H9 (cell line): ENCODE measurements at regions not wholly inside any gene's neighbourhood (a gene's known extent, or its start where the extent isn't known, plus 50 kb on each side); places are given as distances from the start of the nearest gene placed in this dataset.
A peak's percentile ranks its signal among the peaks of the same experiment; 100 is the strongest.

Experiments used
- DNase-seq: peaks from one replicate; pipeline ENCODE4 v3.0.0-alpha.2; 2017
- H2AFZ ChIP-seq: one replicate; pipeline ENCODE4 v1.6.1; 2013; ENCODE audit warnings: mild to moderate bottlenecking, low read length, control low read depth, moderate library complexity
- H2AK5ac ChIP-seq: 2 replicates; pipeline ENCODE4 v1.6.1; 2013; ENCODE audit warnings: low read length, control low read depth, mixed read lengths; ENCODE audit not compliant: insufficient read length
- H2BK120ac ChIP-seq: one replicate; pipeline ENCODE4 v1.6.1; 2013; ENCODE audit warnings: low read depth, mild to moderate bottlenecking, low read length, control low read depth, inconsistent platforms; ENCODE audit not compliant: poor library complexity, severe bottlenecking
- H2BK12ac ChIP-seq: 2 replicates; pipeline ENCODE4 v1.6.1; 2013; ENCODE audit warnings: low read length, control low read depth, mixed read lengths, low read depth; ENCODE audit not compliant: insufficient read length
- H2BK15ac ChIP-seq: 2 replicates; pipeline ENCODE4 v1.6.1; 2013; ENCODE audit warnings: low read depth, low read length, control low read depth
- H2BK20ac ChIP-seq: one replicate; pipeline ENCODE4 v1.6.1; 2013; ENCODE audit warnings: low read depth, mild to moderate bottlenecking, low read length, control low read depth, inconsistent platforms; ENCODE audit not compliant: poor library complexity, severe bottlenecking
- H2BK5ac ChIP-seq: 2 replicates; pipeline ENCODE4 v1.6.1; 2013; ENCODE audit warnings: low read length, control low read depth, mixed read lengths; ENCODE audit not compliant: insufficient read length
- H3K14ac ChIP-seq: 2 replicates; pipeline ENCODE4 v1.6.1; 2013; ENCODE audit warnings: low read length, control low read depth; ENCODE audit not compliant: insufficient read depth
- H3K18ac ChIP-seq: 2 replicates; pipeline ENCODE4 v1.6.1; 2013; ENCODE audit warnings: low read depth, mild to moderate bottlenecking, mixed read lengths, low read length, control low read depth; ENCODE audit not compliant: insufficient read length
- H3K23ac ChIP-seq: 2 replicates; pipeline ENCODE4 v1.6.1; 2013; ENCODE audit warnings: low read length, control low read depth, mixed read lengths, low read depth; ENCODE audit not compliant: insufficient read length
- H3K23me2 ChIP-seq: 2 replicates; pipeline ENCODE4 v1.6.1; 2013; ENCODE audit warnings: low read depth, mild to moderate bottlenecking, mixed read lengths, low read length, control low read depth; ENCODE audit not compliant: insufficient read length, poor library complexity, severe bottlenecking
- H3K27ac ChIP-seq: 2 replicates; pipeline ENCODE4 v1.5.1; 2013; ENCODE audit warnings: low read length, control low read depth, mixed read lengths, low read depth; ENCODE audit not compliant: insufficient read length
- H3K27me3 ChIP-seq: 2 replicates; pipeline ENCODE4 v1.6.1; 2013; ENCODE audit warnings: low read length, control low read depth, inconsistent platforms; ENCODE audit not compliant: insufficient read depth
- H3K4ac ChIP-seq: 2 replicates; pipeline ENCODE4 v1.6.1; 2013; ENCODE audit warnings: low read depth, mild to moderate bottlenecking, control low read depth, inconsistent platforms, low read length, moderate library complexity
- H3K4me1 ChIP-seq: 2 replicates; pipeline ENCODE4 v1.6.1; 2013; ENCODE audit warnings: low read length, control low read depth, inconsistent platforms; ENCODE audit not compliant: insufficient read depth
- H3K4me2 ChIP-seq: 2 replicates; pipeline ENCODE4 v1.6.1; 2013; ENCODE audit warnings: low read length, control low read depth, mixed read lengths; ENCODE audit not compliant: insufficient read length, insufficient read depth
- H3K56ac ChIP-seq: 2 replicates; pipeline ENCODE4 v1.6.1; 2013; ENCODE audit warnings: low read depth, mild to moderate bottlenecking, mixed read lengths, low read length, control low read depth; ENCODE audit not compliant: insufficient read length
- H3K79me1 ChIP-seq: 2 replicates; pipeline ENCODE4 v1.6.1; 2013; ENCODE audit warnings: low read depth, mild to moderate bottlenecking, moderate library complexity, low read length, control low read depth, inconsistent platforms; ENCODE audit not compliant: insufficient read depth, poor library complexity, severe bottlenecking
- H3K79me2 ChIP-seq: 2 replicates; pipeline ENCODE4 v1.6.1; 2013; ENCODE audit warnings: low read length, control low read depth, inconsistent platforms; ENCODE audit not compliant: insufficient read depth
- H3K9ac ChIP-seq: 2 replicates; pipeline ENCODE4 v1.6.1; 2013; ENCODE audit warnings: low read length, control low read depth, mixed read lengths; ENCODE audit not compliant: insufficient read length; ENCODE audit errors: extremely low read depth
- H3K9me3 ChIP-seq: one replicate; pipeline ENCODE4 v1.6.1; 2013; ENCODE audit warnings: low read depth, low read length, inconsistent platforms; ENCODE audit not compliant: control insufficient read depth
- H3T11ph ChIP-seq: one replicate; pipeline ENCODE4 v1.6.1; 2013; ENCODE audit warnings: mild to moderate bottlenecking, low read length, control low read depth, inconsistent platforms
- H4K20me1 ChIP-seq: one replicate; pipeline ENCODE4 v1.6.1; 2013; ENCODE audit not compliant: control insufficient read depth, insufficient read length, insufficient read depth
- H4K5ac ChIP-seq: 2 replicates; pipeline ENCODE4 v1.6.1; 2013; ENCODE audit warnings: low read depth, mild to moderate bottlenecking, mixed read lengths, low read length, control low read depth; ENCODE audit not compliant: insufficient read length
- H4K8ac ChIP-seq: replicated peaks from 2 replicates; pipeline ENCODE4 v1.6.1; 2013; ENCODE audit warnings: low read length, control low read depth, mixed read lengths, low read depth; ENCODE audit not compliant: insufficient read length
- H4K91ac ChIP-seq: 2 replicates; pipeline ENCODE4 v1.6.1; 2013; ENCODE audit warnings: low read depth, mild to moderate bottlenecking, moderate library complexity, mixed read lengths, low read length, control low read depth; ENCODE audit not compliant: insufficient read length
- H3K27ac Mint-ChIP-seq, 3 experiments: 2 replicates in 2 of 3; 3 replicates in 1 of 3; pipeline ENCODE4 v1.8.0; 2020 to 2021; ENCODE audit warnings: mixed read lengths in 3 of 3, mild to moderate bottlenecking in 1 of 3, moderate library complexity in 1 of 3
- H3K27me3 Mint-ChIP-seq: 2 replicates; pipeline ENCODE4 v1.8.0; 2021; ENCODE audit warnings: low read depth, mild to moderate bottlenecking, moderate library complexity, mixed read lengths
- H3K36me3 Mint-ChIP-seq, 3 experiments: 2 replicates in 2 of 3; 3 replicates in 1 of 3; pipeline ENCODE4 v1.8.0; 2020 to 2021; ENCODE audit warnings: low read depth in 3 of 3, mixed read lengths in 3 of 3; ENCODE audit not compliant: insufficient read depth in 1 of 3
- H3K4me1 Mint-ChIP-seq, 2 experiments: 2 replicates each; pipeline ENCODE4 v1.8.0; 2020; ENCODE audit warnings: mixed read lengths in 2 of 2
- H3K4me3 Mint-ChIP-seq, 2 experiments: 2 replicates in 1 of 2; 3 replicates in 1 of 2; pipeline ENCODE4 v1.8.0; 2020 to 2021; ENCODE audit warnings: mild to moderate bottlenecking in 2 of 2, mixed read lengths in 2 of 2, moderate library complexity in 1 of 2
- H3K9me3 Mint-ChIP-seq, 2 experiments: 2 replicates in 1 of 2; 3 replicates in 1 of 2; pipeline ENCODE4 v1.8.0; 2020; ENCODE audit warnings: mild to moderate bottlenecking in 2 of 2, mixed read lengths in 2 of 2, moderate library complexity in 1 of 2
- WGBS: extraction: QIAGEN DNeasy Blood & Tissue Kit; methylation state at CpG from one replicate; pipeline ENCODE4 v1.1.7; 2013; ENCODE audit warnings: missing lambda C conversion rate, low lambda C conversion rate, mixed read lengths; ENCODE audit not compliant: insufficient read length; ENCODE audit errors: extremely low coverage; 5-methylcytosine and 5-hydroxymethylcytosine counted together
- TF ChIP-seq, protein P1 (sequence below): fragments of 200-600 bp; sonication (generic); conservative IDR thresholded peaks from 3 replicates; pipeline ENCODE4 v1.8.0; 2021; ENCODE audit warnings: antibody characterized with exemption, mild to moderate bottlenecking

DNA sequence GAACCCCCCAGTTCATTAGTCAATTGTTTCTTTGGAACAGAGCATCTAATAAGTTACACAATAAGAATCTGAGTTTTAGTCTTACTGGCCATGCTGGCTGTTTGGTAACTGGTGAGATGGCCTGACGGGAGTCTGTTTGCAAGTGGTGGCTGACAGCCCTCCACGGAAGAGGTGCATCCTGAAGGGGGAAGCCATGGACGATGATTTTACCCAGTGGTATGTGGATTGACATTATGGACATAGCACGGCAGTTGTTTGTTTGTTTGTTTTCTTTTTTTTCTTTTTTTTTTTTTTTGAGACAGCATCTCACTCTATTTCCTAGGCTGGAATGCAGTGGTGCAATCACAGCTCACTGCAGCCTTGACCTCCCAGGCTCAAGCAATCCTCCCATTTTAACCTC lies 156.0 kb downstream of the RPLP1 start:
- H3T11ph ChIP-seq = no peak overlapping the region
- H3K9ac ChIP-seq = no peak overlapping the region
- no peak overlapping the region for H3K18ac ChIP-seq
- no peak overlapping the region for H4K91ac ChIP-seq
- H3K79me1 ChIP-seq = no peaks in the 10 kb centered on the region
- H3K4ac ChIP-seq = no peak overlapping the region
- no peak overlapping the region for H2BK5ac ChIP-seq
- H2BK12ac ChIP-seq = no peak overlapping the region
- Mint-ChIP-seq H3K36me3 (no peaks in the 10 kb centered on the region), H3K4me1 (peaks cover 10 to 15% of the 10 kb centered on the region in 2 experiments), H3K4me3 (no peak overlapping the region), H3K27me3 (no peaks in the 10 kb centered on the region; the same call in none of the 2 replicates), H3K9me3 (no peaks in the 10 kb centered on the region; a peak in 1 of 5 replicates), H3K27ac (peak overlapping the region in 1 of 3 experiments; percentile 23; a peak in 2 of 7 replicates)
- H2BK15ac ChIP-seq = no peak overlapping the region
- no peaks in the 10 kb centered on the region for H3K9me3 ChIP-seq
- H3K23me2 ChIP-seq = no peaks in the 10 kb centered on the region
- H3K56ac ChIP-seq = no peak overlapping the region
- H3K27ac ChIP-seq = no peak overlapping the region
- H3K4me2 ChIP-seq = no peak overlapping the region
- WGBS = no CpG with 5 or more reads among the region's 4 CpGs
- H2BK20ac ChIP-seq = no peak overlapping the region
- H3K4me1 ChIP-seq = no peaks in the 10 kb centered on the region
- TF ChIP-seq, protein P1, sequence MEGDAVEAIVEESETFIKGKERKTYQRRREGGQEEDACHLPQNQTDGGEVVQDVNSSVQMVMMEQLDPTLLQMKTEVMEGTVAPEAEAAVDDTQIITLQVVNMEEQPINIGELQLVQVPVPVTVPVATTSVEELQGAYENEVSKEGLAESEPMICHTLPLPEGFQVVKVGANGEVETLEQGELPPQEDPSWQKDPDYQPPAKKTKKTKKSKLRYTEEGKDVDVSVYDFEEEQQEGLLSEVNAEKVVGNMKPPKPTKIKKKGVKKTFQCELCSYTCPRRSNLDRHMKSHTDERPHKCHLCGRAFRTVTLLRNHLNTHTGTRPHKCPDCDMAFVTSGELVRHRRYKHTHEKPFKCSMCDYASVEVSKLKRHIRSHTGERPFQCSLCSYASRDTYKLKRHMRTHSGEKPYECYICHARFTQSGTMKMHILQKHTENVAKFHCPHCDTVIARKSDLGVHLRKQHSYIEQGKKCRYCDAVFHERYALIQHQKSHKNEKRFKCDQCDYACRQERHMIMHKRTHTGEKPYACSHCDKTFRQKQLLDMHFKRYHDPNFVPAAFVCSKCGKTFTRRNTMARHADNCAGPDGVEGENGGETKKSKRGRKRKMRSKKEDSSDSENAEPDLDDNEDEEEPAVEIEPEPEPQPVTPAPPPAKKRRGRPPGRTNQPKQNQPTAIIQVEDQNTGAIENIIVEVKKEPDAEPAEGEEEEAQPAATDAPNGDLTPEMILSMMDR = no peak
- no peak overlapping the region for H3K14ac ChIP-seq
- no peaks in the 10 kb centered on the region for H4K20me1 ChIP-seq
- H4K8ac ChIP-seq = no peak overlapping the region
- no peak overlapping the region for H3K23ac ChIP-seq
- H2AK5ac ChIP-seq = no peak overlapping the region
- H2BK120ac ChIP-seq = no peak overlapping the region
- H2AFZ ChIP-seq = no peak overlapping the region
- H3K27me3 ChIP-seq = no peaks in the 10 kb centered on the region
- no peak overlapping the region for H4K5ac ChIP-seq
- H3K79me2 ChIP-seq = no peaks in the 10 kb centered on the region
- DNase-seq = no peak
